ENCODE measurements at regions not wholly inside any gene's neighbourhood (a gene's known extent, or its start where the extent isn't known, plus 50 kb on each side); places are given as distances from the start of the nearest gene placed in this dataset.

DNA sequence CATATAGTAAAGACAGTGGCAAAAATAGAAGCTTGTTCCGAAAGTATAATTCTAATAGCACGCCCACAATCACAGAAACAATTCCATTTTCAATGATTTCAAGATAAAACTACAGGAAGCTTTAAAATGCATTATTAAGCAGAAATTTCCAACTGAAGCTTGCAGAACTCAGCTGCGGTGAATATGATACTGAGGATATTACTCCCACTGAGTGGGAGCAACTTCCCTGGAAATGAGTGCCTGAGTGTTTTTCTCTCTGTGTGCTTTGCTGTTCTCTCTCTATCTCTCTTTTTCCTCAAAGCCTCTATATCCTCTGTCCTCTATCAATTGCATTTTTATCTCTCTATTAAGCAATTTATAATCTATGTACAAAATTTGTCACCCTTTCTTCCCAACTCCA, 187.5 kb upstream of the PRDM9 start:
- TF ChIP-seq CTCF (IDR thresholded peaks at IDR 0.05; ENCODE audit: low read depth, low read length, poor library complexity, severe bottlenecking): no peak
- no peak for TF ChIP-seq EZH2phosphoT487 (IDR thresholded peaks at IDR 0.05; ENCODE audit: borderline replicate concordance, low read length)

Data from DOHH2 (cell line).